HG03103 (cell line): ENCODE measurements at regions not wholly inside any gene's neighbourhood (a gene's known extent, or its start where the extent isn't known, plus 50 kb on each side); places are given as distances from the start of the nearest gene placed in this dataset.
"Not testable (repeated sequence)": the region's sequence is repeated elsewhere in the genome, so short reads cannot be mapped to it uniquely, and the experiment has no call there.

Source experiments
- ATAC-seq: cut with Tn5 transposase; IDR thresholded peaks from one replicate; pipeline ENCODE4 v1.9.1; 2021; ENCODE audit warnings: low read depth; ENCODE audit not compliant: unreplicated experiment

DNA sequence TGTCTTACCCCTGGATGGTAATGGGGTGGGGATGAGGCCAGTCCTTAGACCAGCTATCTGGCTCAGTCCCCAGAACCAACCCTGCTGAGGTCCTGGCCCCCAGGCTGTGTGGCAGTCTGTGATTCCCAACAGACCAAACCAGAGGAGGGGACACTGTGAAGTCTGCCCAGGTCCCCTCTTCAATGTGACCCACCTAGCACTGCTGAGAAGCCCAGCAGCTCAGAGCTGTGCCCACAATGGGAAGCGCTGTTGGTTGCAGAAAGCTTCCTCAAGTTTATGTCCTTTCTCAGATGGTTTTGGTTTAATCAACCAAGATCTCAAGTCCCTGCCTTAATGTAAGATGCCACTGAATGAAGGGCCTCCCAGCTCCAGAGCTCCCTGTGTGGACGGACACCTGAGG is 114.7 kb upstream of the IGLL5 start:
- ATAC-seq, result no peak

DNA sequence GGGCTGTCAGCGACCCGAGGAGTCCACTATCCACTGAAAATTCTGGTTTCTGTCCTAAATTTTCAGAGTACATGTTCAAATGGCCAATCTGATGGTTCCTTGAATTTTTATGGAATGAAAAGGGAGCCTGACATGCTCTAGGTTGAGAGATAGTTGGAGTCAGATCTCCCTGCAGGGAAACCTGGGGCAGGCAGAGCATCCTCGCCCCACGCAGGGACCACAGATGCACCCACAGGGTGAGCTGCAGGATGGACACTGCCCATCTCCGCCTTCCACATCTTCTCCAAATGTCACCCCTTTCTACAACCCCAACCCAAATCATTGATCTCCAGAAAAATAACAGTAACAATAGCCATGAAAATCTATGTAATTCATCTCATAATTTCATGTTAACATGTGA is 114.2 kb upstream of the IGLL5 start:
- no peak for ATAC-seq

DNA sequence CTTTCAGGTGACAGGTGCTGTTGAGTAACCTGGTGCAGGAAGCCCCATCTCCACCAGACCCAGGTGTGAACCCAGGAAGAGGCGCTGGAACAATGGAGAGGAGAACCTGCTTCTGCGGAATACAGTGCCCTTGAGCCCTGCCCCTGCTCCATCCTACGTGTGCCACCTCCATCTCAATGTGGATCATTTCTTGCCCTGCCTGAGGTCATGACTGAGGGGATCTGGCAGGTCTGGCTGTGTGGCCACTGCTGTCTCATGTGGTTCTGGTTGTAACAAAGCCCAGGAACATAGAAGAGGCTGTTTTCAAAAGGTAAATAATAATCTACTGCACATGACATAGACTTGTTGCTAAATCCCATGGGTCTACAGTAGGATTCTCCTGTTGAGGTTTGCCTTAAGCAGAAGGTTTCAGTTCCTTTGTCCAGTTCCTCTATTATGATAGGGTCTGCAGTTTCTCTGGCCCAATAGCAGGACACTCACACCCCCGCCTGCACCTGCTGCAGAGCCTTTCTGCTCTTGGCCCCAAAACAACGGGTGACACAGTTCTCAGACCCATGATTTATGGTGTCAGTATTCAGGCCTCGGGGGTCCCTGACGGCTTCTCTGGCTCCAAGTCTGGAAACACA is 113.5 kb upstream of the IGLL5 start:
- ATAC-seq, result no peak

DNA sequence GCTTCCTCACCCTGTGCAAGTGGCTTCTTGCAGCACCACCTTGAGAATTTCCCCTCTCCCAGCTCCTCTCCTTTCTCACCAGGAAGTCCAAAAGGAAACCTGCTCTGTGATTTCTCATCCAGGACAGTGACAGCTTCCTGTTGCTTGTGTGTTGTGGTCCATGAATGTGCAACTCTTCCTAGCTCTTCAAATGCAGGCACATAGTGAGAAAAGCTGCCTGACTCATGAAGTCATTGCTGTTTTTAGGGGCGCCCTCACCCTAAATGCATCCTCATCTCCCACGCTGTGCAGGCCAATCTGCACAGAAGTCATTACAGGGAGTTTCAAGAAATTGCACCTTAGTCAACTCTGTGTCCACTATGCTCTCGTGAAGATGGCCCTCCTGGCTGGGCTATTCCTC is 112.9 kb upstream of the IGLL5 start:
- not testable (repeated sequence) for ATAC-seq

DNA sequence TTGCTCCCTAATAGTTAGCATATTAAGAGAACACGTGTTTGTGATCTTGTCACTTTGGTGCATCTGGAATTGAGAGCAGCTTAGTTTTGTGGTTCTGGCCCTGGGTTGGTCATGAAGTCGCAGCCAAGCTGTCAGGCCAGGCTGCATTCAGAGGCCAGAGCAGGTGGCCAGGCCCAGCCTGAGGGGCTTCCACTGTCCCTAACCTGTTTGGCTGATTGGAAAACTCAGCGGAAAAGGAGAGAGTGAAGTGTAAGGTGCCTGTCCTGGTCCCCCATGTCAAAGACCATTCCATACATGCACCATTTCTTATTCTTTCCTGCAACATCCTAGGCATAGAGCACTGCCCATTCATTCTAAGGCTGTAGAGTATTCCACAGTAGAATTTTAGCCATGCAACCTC is 111.5 kb upstream of the IGLL5 start:
- ATAC-seq, result no peak

DNA sequence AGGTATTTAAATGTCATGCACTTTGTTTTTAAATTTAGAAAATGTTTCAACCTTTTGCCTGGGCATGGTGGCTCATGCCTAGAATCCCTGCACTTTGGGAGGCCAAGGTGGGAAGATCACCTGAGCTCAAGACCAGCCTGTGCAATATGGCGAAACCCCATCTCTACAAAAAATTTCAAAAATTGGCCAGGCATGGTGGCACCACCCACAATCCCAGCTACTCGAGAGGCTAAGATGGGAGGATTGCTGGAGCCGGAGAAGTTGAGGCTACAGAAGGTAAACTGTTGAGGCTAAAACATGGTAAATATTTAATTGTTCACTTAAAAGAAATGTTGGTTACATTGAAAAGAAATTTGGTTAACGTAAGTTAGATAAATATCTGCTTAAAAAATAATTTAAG is 108.4 kb upstream of the IGLL5 start:
- ATAC-seq, result no peak

DNA sequence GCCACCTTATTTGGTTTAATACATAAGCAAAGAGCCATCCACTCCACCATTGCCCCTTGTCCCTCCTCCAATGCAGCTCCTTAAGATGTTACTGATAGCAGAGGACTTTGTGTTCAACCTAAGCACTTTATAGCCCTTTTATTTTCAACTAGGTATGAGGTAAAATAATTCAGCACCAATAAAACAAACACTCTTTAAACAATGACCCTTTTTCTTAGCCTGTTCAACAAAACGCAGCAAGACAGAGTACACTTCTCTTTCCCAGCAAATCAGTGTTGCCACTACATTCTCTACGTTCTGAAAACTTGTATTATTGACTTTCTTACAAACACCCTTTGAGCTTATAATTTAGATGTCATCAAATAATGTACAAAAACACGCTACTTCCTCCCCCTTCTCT is 104.0 kb upstream of the IGLL5 start:
- ATAC-seq, result no peak

DNA sequence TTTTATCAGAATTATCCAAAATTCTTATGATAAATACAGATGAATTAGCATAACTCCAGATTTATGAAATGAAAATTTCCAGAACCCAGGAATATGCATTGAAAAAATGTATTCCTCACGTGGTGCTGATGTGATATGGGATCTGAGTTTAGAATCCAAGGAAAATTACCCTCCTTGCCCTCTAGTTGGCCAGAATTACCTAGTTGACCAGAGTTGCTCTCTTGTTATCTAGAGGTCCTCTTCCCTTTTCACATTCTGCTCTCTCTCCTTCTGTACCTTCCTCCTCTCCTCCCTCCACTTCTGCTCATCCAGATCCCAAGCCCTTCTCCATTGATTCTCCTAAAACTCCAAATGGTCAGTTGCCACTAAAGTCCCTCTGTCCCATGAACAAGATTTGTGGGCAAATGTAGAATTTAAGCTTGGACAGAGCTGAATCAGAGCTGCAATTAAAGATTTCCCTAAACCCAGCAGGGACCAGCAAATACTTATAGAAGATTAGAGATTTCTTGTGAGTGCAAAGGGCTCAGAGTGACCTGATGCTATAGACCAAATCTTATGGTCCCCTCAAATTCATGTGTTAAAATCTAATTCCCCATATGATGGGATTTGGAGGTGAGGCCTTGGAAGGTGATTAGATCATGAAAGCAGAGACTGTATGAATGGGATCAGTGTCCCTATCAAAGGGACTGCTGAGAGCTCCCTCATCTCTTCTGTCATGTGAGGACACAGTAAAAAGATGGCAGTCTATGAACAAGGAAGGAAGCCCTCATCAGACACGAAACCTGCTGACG is 103.2 kb upstream of the IGLL5 start:
- ATAC-seq, result no peak

DNA sequence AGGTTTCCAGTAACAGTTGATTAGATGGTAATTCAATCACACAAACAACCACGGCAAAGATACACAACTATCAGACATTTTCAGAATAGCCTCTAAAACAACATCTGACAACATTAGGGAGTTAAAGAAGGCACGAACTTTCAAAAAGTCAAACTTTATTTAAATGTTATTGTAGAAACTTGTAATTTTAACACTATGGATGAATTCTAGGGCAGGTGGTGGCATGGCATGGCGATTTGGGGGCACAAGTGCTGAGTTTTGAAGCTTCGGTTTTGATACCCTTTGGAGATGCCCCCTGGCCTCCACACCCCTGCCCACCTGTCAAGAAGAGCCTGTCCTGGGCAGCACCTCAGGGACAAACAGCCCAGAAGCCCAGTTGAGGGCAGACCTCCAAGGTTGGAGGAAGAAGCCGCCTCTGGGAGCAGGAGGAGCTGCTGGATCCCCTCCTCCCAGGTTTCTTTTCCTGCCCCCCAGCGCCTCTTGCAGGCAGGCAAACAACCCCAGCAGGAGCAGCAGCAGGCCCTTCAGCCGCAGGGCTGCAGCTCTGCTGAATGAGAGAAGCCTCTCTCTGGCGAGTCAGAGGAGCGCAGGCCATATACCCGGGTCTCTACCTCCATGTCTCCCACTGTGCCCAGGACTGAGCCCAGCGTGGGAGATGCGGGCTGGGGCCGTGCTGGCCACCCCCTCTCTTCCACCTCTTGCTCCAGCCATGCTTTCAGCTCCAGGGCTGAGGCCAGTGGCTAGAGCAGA is 102.1 kb upstream of the IGLL5 start:
- ATAC-seq, result no peak

DNA sequence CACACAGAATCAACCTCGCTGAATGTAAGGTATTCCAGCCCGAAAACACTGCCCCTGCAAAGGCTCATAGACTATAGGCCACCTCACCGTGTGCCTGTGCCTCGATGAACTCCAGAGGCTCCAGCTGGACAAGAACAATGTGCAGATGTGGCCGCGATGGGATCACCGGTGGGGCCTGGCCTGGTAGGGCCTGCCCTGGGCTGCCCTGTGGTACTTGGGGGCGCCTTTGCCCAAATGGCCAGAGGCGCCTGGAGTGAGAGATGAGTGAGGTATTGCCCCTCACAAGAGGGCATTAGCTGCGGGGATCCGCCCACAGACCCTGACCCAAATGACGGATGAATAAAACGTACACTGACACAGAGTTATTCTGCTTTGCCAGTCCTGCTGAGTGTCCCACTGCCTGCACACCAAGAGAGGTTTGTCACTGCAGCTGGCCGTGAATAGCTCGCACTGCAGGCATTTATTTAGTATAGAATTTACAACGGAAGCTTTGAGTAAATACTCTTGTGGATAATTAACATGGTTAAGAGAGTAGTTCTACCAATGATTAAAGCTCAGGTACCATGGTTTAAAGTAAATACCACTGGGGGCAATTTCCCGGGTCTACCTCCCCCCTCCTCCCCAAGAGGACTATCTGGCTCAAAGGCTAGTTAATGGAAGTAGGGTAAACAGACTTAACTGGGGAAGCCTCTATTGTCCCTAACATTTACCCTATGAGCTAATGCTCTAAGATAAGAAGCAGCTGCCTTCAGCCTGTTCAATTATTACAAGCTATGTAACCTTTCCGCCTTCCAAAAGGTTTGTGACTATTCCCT is 101.1 kb upstream of the IGLL5 start:
- ATAC-seq, result no peak

DNA sequence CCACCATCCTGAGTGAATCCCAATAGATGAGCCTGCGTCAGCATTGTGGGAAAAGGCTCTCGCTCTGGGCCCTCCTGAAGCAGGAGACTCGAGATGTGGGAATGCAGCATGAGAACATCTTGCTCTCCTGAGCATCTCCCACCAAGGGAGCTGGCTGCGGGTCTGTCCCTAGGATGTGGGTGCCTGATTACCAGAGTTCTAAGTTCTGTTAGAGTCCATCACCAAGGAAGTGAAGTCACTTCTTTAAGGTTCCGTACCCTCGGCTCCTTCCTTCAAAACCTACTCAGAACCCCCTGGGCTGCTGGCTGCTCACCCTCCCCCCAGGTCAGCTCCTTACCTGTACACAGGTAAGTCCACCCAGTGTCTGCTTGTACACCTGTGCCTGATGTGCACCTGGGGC is 100.5 kb upstream of the IGLL5 start:
- ATAC-seq, result no peak

DNA sequence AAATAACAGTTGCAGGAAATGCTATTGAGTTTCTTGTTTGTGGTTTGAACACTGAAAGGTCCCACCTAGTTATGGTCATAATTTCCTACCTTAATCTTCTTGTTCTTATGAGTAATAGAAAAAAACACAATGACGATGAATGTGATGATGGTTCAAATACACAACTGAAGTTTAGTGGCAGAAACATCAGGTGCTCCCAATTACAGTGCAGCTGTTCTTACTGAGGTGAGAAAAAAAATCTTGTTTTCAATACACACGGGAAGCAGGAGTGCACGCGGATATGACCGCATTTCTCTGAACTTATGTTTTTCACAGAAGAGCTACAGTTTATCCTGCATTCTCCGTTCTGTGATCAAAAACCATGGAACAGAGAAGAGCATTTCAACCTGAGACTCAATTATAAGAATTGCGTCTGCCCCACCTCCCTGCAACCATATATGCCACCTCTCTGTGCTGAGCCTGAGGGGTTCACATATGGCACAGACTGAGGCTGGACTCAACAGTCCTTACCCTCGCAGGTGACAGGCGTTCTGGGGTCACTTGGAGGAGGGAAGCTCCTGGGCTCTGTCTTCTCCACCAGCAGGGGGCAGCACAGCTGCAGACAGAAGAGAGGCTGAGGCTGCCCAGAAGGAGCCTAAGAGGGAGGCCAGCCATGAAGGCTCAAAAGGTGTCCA is 99.7 kb upstream of the IGLL5 start:
- no peak for ATAC-seq

DNA sequence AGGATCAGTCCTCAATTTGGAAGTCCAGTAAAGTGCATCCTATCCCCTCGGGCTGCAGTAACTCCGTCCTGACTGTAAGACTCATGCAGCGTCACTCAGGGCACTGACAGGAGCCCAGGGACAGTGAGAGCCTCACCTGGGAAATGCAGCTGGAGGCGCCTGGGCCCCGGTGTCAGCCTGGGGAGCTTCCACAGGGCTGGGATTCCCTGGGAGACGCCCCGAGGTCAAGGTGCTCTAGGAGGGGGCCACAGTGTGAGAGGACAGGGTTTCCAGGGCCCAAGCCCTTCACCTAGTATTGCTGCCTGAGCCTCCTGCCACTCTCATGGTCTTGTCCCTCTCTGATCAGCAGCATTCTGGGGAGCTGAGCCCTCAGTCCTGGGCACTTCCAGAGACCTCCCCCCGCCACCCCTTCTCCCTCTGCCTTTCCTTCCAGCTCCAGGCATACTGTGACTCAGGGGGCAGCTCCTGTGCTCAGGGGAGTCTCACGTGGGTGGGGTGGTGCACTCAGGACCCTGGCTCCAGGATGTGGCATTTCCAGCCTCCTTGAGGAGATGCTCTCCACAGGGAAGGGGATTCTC is 99.1 kb upstream of the IGLL5 start:
- ATAC-seq, result no peak

DNA sequence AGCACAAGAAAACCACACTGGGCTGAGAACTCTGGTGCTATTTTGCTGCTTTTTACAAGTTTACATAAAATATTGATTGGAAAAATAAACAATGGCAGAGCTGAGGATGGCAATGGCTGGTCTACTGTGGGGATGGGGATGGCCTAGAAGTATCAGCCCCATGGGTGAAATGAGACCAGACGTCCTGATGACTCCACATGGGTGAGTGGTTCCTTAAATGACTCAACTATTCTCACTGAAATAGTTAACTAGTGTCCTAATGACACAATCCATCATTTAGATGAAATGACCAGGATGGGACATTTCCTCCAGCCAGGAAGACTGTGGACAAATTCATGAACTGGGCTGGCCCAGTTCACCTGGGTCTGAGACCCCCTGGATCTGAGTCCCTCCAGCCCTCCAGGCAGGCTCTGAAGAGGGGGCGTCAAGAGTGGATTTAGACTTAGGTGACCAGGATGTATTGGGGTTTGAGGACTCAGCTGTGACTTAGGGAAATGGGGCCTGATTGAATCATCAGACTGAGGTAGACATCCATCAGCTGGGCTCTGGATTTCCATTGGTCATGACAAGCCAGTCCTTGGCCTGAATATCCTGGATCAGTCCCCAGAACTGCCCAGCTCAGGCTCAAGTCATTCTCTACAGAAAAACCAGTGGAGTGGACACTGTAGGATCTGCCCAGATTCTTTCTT is 98.2 kb upstream of the IGLL5 start:
- no peak for ATAC-seq

DNA sequence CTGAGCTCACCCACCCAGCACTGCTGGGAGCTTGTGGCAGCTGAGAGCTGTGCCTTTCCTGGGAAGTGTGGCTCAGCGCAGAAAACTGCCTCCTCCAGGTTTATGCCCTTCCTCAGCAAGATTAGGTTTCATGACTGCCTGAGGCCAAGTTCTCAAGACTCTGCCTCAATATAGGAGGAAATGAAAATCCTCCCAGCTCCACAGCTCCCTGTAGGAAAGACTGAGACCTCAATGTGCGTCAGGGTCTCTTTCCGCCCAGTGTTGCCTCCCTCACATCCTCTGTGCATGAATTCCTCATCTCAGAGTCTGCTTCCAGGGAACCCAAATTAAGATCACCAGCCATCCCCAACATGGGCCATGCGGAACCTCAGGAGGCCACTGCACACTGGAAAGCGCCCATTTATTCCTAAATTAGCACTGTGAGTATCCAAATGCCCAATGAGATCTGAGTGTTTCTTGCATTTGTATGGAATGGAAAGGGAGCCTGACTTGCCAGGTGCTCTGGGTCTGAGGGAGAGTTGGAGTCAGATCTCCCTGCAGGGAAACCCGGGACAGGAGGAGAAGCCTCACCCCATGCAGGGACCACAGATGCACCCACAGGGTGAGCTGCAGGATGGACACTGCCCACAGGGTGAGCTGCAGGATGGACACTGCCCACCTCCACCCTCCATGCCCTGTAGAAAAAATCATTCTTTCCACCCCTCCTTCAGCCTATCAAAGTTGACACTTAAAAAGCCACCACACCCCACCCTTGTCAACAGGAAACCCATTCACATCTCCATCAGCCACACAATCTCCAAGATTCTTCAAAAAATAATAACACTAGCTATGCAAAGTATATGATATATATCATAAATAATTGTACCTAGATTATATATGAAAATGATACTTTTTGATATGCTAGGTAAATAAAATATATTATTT is 97.4 kb upstream of the IGLL5 start:
- ATAC-seq, result no peak

DNA sequence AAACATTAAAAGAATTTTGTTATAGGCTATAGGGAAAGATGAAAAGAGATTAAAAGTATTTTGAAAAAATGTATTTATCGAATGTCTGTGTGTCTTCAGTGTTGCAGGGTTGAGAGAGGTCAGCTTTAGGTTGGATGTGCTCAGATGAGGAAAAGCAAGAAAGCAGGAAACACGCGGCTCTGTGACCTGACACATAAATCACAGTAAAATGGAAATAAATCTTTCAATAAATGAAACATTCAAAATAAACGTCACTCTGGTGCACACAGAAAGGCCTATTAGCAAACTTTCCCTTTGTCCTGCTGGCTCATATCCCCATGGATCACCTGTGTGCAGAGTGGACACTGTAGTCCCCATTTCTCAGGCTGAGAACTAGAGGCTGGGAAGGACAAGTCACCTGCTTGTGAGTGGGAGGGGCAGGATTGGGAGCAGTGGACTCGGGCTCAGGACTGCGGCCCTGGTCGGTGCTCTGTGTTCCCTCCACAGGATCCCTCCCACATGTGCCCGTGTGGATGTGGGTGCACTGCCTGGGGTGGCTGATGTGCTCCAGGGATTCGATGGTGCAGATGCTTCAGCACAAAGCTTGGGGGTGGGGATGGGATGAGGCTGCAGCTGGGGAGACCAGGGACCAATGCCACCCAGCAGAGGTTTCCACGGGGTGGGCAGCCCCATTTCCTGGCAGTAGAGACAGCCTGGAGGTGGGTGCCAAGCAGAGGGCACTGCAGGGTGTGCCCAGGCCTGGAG is 96.0 kb upstream of the IGLL5 start:
- ATAC-seq, result no peak

DNA sequence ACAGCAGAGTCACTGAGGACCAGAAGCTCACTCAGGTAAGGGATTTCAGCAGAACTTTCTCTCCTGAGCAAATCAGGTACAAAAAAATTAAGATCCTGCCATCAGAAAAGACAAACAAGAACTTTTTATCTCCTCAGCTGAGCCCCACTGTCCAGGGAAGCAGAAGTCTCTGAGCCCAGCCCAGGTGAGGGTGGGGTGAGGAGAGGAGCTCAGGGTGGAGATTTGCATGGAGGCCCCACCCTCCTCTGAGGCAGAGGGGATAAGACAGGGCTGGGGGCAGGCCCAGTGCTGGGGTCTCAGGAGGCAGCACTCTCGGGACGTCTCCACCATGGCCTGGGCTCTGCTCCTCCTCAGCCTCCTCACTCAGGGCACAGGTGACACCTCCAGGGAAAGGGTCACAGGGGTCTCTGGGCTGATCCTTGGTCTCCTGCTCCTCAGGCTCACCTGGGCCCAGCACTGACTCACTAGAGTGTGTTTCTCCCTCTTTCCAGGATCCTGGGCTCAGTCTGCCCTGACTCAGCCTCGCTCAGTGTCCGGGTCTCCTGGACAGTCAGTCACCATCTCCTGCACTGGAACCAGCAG is 95.3 kb upstream of the IGLL5 start:
- ATAC-seq, result not testable (repeated sequence)
